ENCODE measurements at regions not wholly inside any gene's neighbourhood (a gene's known extent, or its start where the extent isn't known, plus 50 kb on each side); places are given as distances from the start of the nearest gene placed in this dataset.

DNA sequence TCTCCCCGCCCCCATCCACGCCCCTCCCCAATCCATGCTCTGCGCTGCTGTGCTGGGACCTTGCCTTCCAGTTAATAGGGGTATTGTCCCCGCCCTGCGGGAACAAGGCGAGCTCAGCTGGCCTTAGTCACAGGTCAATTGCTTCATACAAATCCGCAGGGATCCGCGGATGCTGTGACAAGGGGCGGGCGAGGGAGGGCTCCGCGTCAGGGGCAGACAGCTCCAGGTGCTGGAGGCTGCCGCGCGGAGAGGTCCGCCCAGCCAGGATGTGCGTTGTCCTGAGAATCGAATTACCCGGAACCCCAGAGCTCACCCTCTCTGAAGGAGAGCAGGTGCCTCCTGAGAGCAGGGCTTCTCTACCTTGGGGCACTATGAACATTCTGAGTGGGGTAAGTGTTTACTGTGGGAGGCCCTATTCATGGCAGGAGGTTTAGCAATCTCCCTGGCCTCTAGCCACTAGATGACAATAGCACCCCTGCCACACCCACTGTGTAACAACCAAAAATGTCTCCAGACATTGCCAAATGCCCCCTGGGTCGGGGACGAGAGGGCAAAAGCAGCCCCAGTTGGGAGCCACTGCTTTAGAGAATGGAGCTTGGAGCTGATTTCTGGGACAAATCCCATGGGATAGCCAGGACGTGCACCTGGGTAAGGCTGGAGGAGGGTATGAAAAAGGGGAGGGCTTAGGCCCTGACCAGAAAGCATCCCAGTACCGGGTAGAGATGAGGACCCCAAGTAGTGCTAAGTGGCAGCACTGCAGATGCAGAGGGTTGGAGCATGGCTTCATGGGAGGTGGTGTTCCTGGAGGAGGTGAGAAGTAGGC, 138.2 kb downstream of the CYLD start:
- H3K27me3 ChIP-seq (ENCODE audit: control insufficient read depth in 5 of 5, insufficient read depth in 4 of 5, low read length in 5 of 5): peaks cover 6 to 19% (median 12%) of the 10 kb centered on the region in 5 donors
- no peaks in the 10 kb centered on the region for H3K4me1 ChIP-seq (ENCODE audit: control insufficient read depth in 5 of 5, insufficient read depth in 5 of 5, low read length in 5 of 5)
- no peak overlapping the region for H3K27ac ChIP-seq (ENCODE audit: low read depth, low read length)
- H3K9ac ChIP-seq (ENCODE audit: low read length in 5 of 5): no peak overlapping the region
- no peaks in the 10 kb centered on the region for H3K36me3 ChIP-seq (ENCODE audit: control insufficient read depth in 5 of 5, insufficient read depth in 5 of 5, low read length in 5 of 5)
- H3K9me3 ChIP-seq (ENCODE audit: control insufficient read depth in 5 of 5, low read length in 5 of 5): peaks cover 0 to 6% (median 0%) of the 10 kb centered on the region in 5 donors
- H3K4me3 ChIP-seq (ENCODE audit: low read depth in 1 of 5, low read length in 5 of 5): no peak overlapping the region

- Histone ChIP-seq H3K9ac (ENCODE audit: low read length in 5 of 5) (no peak overlapping the region), H3K9me3 (ENCODE audit: control insufficient read depth in 5 of 5, low read length in 5 of 5) (peaks cover 0 to 6% (median 0%) of the 10 kb centered on the region in 5 donors), H3K27ac (ENCODE audit: low read depth, low read length) (no peak overlapping the region), H3K4me1 (ENCODE audit: control insufficient read depth in 5 of 5, insufficient read depth in 5 of 5, low read length in 5 of 5) (no peaks in the 10 kb centered on the region), H3K27me3 (ENCODE audit: control insufficient read depth in 5 of 5, insufficient read depth in 4 of 5, low read length in 5 of 5) (peaks cover 6 to 19% (median 12%) of the 10 kb centered on the region in 5 donors), H3K4me3 (ENCODE audit: low read depth in 1 of 5, low read length in 5 of 5) (no peak overlapping the region), H3K36me3 (ENCODE audit: control insufficient read depth in 5 of 5, insufficient read depth in 5 of 5, low read length in 5 of 5) (no peaks in the 10 kb centered on the region)
These were observed 137.2 kb downstream of the CYLD start for GRCh38 chr16:50878966-50879615.

- H3K27ac ChIP-seq (ENCODE audit: low read depth, low read length): no peak overlapping the region
- peaks cover 0 to 5% (median 0%) of the 10 kb centered on the region in 5 donors for H3K9me3 ChIP-seq (ENCODE audit: control insufficient read depth in 5 of 5, low read length in 5 of 5)
These were observed 136.7 kb downstream of the CYLD start for GRCh38 chr16:50878536-50878935.

DNA sequence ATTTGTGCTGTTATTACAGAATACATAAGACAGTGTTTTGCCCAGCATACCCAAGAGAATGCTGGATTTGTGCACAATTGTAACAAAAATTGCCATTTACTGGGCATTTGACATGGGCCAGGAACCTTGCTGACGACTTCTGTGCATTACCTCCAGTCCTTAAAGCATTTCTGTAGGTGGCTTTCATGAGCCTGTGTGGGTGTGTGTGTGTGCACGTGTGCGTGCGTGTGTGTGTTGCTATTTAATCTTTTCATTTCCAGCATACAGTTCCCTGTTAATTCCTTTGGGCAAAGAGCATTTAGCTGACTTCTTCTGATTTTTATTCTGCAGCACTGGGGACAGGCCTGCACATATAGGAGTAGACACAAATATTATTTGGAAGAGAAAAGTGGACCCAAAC, 134.4 kb downstream of the CYLD start:
- H3K27me3 ChIP-seq (ENCODE audit: control insufficient read depth in 5 of 5, insufficient read depth in 4 of 5, low read length in 5 of 5): peaks cover 6 to 19% (median 12%) of the 10 kb centered on the region in 5 donors
- H3K27ac ChIP-seq (ENCODE audit: low read depth, low read length): no peak overlapping the region
- H3K36me3 ChIP-seq (ENCODE audit: control insufficient read depth in 5 of 5, insufficient read depth in 5 of 5, low read length in 5 of 5): no peaks in the 10 kb centered on the region

More at GRCh38 chr16:50878536-50878935, 136.7 kb downstream of the CYLD start:
- H3K4me3 ChIP-seq (ENCODE audit: low read depth in 1 of 5, low read length in 5 of 5): no peak overlapping the region
- H3K36me3 ChIP-seq (ENCODE audit: control insufficient read depth in 5 of 5, insufficient read depth in 5 of 5, low read length in 5 of 5): no peaks in the 10 kb centered on the region
- H3K9ac ChIP-seq (ENCODE audit: low read length in 5 of 5): no peak overlapping the region
- H3K27me3 ChIP-seq (ENCODE audit: control insufficient read depth in 5 of 5, insufficient read depth in 4 of 5, low read length in 5 of 5): peaks cover 6 to 19% (median 12%) of the 10 kb centered on the region in 5 donors
- H3K4me1 ChIP-seq (ENCODE audit: control insufficient read depth in 5 of 5, insufficient read depth in 5 of 5, low read length in 5 of 5): no peaks in the 10 kb centered on the region

GRCh38 chr16:50868577-50868976, 126.7 kb downstream of the CYLD start:
- Histone ChIP-seq H3K4me1 (ENCODE audit: control insufficient read depth in 5 of 5, insufficient read depth in 5 of 5, low read length in 5 of 5) (no peaks in the 10 kb centered on the region), H3K27ac (ENCODE audit: low read depth, low read length) (no peak overlapping the region), H3K9ac (ENCODE audit: low read length in 5 of 5) (no peak overlapping the region), H3K36me3 (ENCODE audit: control insufficient read depth in 5 of 5, insufficient read depth in 5 of 5, low read length in 5 of 5) (no peaks in the 10 kb centered on the region), H3K27me3 (ENCODE audit: control insufficient read depth in 5 of 5, insufficient read depth in 4 of 5, low read length in 5 of 5) (no peaks in the 10 kb centered on the region), H3K9me3 (ENCODE audit: control insufficient read depth in 5 of 5, low read length in 5 of 5) (peaks cover 0 to 7% (median 5%) of the 10 kb centered on the region in 5 donors), H3K4me3 (ENCODE audit: low read depth in 1 of 5, low read length in 5 of 5) (no peak overlapping the region)

More for the DNA sequence above, 134.4 kb downstream of the CYLD start:
- H3K9me3 ChIP-seq (ENCODE audit: control insufficient read depth in 5 of 5, low read length in 5 of 5): peaks cover 0 to 7% (median 5%) of the 10 kb centered on the region in 5 donors
- H3K9ac ChIP-seq (ENCODE audit: low read length in 5 of 5): no peak overlapping the region
- no peak overlapping the region for H3K4me3 ChIP-seq (ENCODE audit: low read depth in 1 of 5, low read length in 5 of 5)
- no peaks in the 10 kb centered on the region for H3K4me1 ChIP-seq (ENCODE audit: control insufficient read depth in 5 of 5, insufficient read depth in 5 of 5, low read length in 5 of 5)

DNA sequence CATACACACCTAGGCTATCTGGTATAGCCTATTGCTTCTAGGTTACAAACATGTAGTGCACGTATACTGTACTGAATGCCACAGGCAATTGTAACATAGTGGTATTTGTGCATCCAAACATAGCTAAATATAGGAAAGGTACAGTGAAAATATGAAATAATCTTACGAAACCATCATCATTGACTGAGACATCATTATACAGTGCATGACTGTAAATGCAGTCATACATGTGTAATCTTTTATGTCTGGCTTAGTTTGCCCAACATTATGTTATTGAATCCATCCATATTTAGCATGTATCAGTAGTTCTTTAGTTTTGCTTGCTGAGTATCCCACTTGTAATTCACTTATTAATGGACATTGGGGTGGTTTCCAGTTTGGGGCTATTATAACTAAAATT, 124.9 kb downstream of the CYLD start:
- Histone ChIP-seq H3K4me3 (ENCODE audit: low read depth in 1 of 5, low read length in 5 of 5) (no peak overlapping the region), H3K4me1 (ENCODE audit: control insufficient read depth in 5 of 5, insufficient read depth in 5 of 5, low read length in 5 of 5) (no peaks in the 10 kb centered on the region), H3K36me3 (ENCODE audit: control insufficient read depth in 5 of 5, insufficient read depth in 5 of 5, low read length in 5 of 5) (no peaks in the 10 kb centered on the region), H3K27ac (ENCODE audit: low read depth, low read length) (no peak overlapping the region), H3K9me3 (ENCODE audit: control insufficient read depth in 5 of 5, low read length in 5 of 5) (peaks cover 0 to under 1% (median 0%) of the 10 kb centered on the region in 5 donors), H3K9ac (ENCODE audit: low read length in 5 of 5) (no peak overlapping the region), H3K27me3 (ENCODE audit: control insufficient read depth in 5 of 5, insufficient read depth in 4 of 5, low read length in 5 of 5) (no peaks in the 10 kb centered on the region)

DNA sequence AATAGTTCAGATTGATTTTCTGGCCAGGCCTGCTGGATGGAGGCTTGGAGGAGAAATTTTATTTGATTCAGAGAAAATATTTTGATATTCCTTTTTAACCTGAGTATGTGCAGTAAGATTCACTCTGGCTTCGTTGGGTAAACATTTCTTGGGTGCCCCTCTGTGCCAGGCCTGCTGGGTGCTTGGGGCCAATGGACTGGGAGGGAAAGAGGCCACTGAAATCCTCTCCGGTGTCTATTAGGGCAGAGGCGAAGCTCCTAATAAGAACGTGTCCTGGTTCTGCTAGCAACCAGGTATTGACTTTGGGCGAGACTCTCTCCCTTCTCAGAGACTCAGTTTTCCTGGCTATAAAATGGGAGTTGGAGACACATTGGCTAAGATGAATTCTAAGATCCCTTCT, 122.5 kb downstream of the CYLD start:
- no peaks in the 10 kb centered on the region for H3K4me1 ChIP-seq (ENCODE audit: control insufficient read depth in 5 of 5, insufficient read depth in 5 of 5, low read length in 5 of 5)
- no peaks in the 10 kb centered on the region for H3K36me3 ChIP-seq (ENCODE audit: control insufficient read depth in 5 of 5, insufficient read depth in 5 of 5, low read length in 5 of 5)
- no peak overlapping the region for H3K9ac ChIP-seq (ENCODE audit: low read length in 5 of 5)
- no peaks in the 10 kb centered on the region for H3K9me3 ChIP-seq (ENCODE audit: control insufficient read depth in 5 of 5, low read length in 5 of 5)
- H3K4me3 ChIP-seq (ENCODE audit: low read depth in 1 of 5, low read length in 5 of 5): no peak overlapping the region
- no peaks in the 10 kb centered on the region for H3K27me3 ChIP-seq (ENCODE audit: control insufficient read depth in 5 of 5, insufficient read depth in 4 of 5, low read length in 5 of 5)
- H3K27ac ChIP-seq (ENCODE audit: low read depth, low read length): no peak overlapping the region

DNA sequence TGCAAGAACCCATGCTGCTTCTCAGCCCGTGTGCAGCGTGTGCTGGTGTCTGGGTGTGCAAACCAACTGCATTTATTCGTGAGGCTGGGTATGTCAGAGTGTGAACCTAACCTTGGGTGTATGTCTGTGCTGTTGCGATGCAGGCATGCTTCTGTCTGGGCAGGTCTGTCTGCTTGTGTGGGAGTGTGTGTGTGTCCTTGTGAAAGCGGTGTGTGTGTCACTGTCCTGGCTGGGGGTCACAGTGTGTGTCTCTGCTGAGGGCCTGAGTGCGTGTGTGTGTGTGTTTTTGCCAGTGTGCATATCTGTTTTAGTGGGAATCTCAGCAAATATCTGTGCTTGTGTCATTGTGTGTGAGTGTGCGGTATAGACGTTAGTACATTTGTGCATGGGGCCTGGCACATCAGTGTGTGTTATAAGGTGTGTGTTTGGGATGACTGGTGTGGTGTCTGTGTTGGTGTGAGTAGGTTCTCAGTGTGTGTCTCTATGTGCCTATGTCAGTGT, 121.8 kb downstream of the CYLD start:
- no peak overlapping the region for H3K9ac ChIP-seq (ENCODE audit: low read length in 5 of 5)
- no peaks in the 10 kb centered on the region for H3K36me3 ChIP-seq (ENCODE audit: control insufficient read depth in 5 of 5, insufficient read depth in 5 of 5, low read length in 5 of 5)
- H3K4me3 ChIP-seq (ENCODE audit: low read depth in 1 of 5, low read length in 5 of 5): no peak overlapping the region
- no peak overlapping the region for H3K27ac ChIP-seq (ENCODE audit: low read depth, low read length)
- H3K9me3 ChIP-seq (ENCODE audit: control insufficient read depth in 5 of 5, low read length in 5 of 5): no peaks in the 10 kb centered on the region
- H3K27me3 ChIP-seq (ENCODE audit: control insufficient read depth in 5 of 5, insufficient read depth in 4 of 5, low read length in 5 of 5): no peaks in the 10 kb centered on the region
- no peaks in the 10 kb centered on the region for H3K4me1 ChIP-seq (ENCODE audit: control insufficient read depth in 5 of 5, insufficient read depth in 5 of 5, low read length in 5 of 5)

DNA sequence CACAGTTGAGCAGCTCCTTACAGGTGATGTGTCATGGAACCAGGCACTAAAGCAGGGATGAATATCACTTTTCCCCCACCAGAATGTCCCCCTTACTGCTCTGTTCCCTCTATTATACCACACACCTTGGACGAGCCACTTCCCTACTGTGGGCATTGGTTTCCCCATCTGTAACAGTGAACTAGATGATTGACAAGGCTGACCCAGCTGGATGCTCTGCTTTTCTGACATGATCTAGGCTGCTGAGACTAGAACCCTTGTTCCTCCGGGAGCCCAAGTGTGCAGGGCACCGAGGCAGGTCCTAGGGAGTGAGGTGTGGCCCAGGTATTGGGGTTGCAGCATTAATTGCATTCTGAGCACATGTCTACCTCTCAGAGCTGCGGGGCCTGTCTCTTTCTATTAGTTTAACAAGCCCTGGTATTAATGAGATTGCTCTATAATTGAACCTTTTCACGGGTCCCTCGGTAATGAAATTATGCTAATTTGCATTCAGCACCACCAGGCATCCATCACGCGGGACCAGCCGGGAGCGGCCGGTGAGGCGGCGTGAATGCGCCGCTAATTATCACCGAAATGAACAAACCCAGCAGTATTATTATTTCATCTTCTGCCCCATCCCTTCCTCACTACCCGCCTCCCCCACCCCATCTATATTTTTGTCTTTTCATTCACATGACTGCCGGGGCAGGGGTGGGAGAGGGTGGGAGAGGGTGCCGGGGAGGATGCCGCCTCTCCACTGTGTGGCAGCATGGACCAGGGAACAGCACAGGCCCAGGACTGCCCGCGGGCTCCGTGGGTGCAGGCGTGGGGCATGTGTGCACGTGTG, 121.1 kb downstream of the CYLD start:
- Histone ChIP-seq H3K4me1 (ENCODE audit: control insufficient read depth in 5 of 5, insufficient read depth in 5 of 5, low read length in 5 of 5) (no peaks in the 10 kb centered on the region), H3K9me3 (ENCODE audit: control insufficient read depth in 5 of 5, low read length in 5 of 5) (no peaks in the 10 kb centered on the region), H3K4me3 (ENCODE audit: low read depth in 1 of 5, low read length in 5 of 5) (no peak overlapping the region), H3K36me3 (ENCODE audit: control insufficient read depth in 5 of 5, insufficient read depth in 5 of 5, low read length in 5 of 5) (no peaks in the 10 kb centered on the region), H3K27ac (ENCODE audit: low read depth, low read length) (no peak overlapping the region), H3K27me3 (ENCODE audit: control insufficient read depth in 5 of 5, insufficient read depth in 4 of 5, low read length in 5 of 5) (peaks cover 0 to under 1% (median 0%) of the 10 kb centered on the region in 5 donors), H3K9ac (ENCODE audit: low read length in 5 of 5) (no peak overlapping the region)
